ENCODE measurements at regions not wholly inside any gene's neighbourhood (a gene's known extent, or its start where the extent isn't known, plus 50 kb on each side); places are given as distances from the start of the nearest gene placed in this dataset.

GRCh38 chr4:108416831-108417230, 203.5 kb upstream of the RPL34 start:
- TF ChIP-seq CTCF (IDR thresholded peaks at IDR 0.05) (no peak), EZH2 (IDR thresholded peaks at IDR 0.05; ENCODE audit: borderline replicate concordance, insufficient read depth, low read depth, low read length, poor library complexity, severe bottlenecking) (no peak)

Data from B cell (primary cell).